ENCODE measurements at regions not wholly inside any gene's neighbourhood (a gene's known extent, or its start where the extent isn't known, plus 50 kb on each side); places are given as distances from the start of the nearest gene placed in this dataset.
A peak's percentile ranks its signal among the peaks of the same experiment; 100 is the strongest.

GRCh38 chr3:19738846-19739245 lies 195.2 kb downstream of the EFHB start:
- DNase-seq (ENCODE audit: low read depth, low spot score), result no peak
- in situ Hi-C loops (cut with HindIII; ENCODE audit: low pct_unique_long_range_greater_than_20kb, low sequenced_read_pairs), result no loop called here

- no peak for DNase-seq (ENCODE audit: low read depth, low spot score)
- in situ Hi-C loops (cut with HindIII; ENCODE audit: low pct_unique_long_range_greater_than_20kb, low sequenced_read_pairs), result no loop called here
These were observed 198.9 kb downstream of the EFHB start for GRCh38 chr3:19735111-19735510.

GRCh38 chr3:19734453-19734852 lies 199.6 kb downstream of the EFHB start:
- no peak for DNase-seq (ENCODE audit: low read depth, low spot score)
- in situ Hi-C loops (cut with HindIII; ENCODE audit: low pct_unique_long_range_greater_than_20kb, low sequenced_read_pairs), result no loop called here

- in situ Hi-C loops (cut with HindIII; ENCODE audit: low pct_unique_long_range_greater_than_20kb, low sequenced_read_pairs), result no loop called here
- no peak for DNase-seq (ENCODE audit: low read depth, low spot score)
These were observed 209.0 kb downstream of the EFHB start for GRCh38 chr3:19725000-19725399.

GRCh38 chr3:19717736-19718135 lies 216.3 kb downstream of the EFHB start:
- in situ Hi-C loops (cut with HindIII; ENCODE audit: low pct_unique_long_range_greater_than_20kb, low sequenced_read_pairs), result no loop called here
- no peak for DNase-seq (ENCODE audit: low read depth, low spot score)

- no peak for DNase-seq (ENCODE audit: low read depth, low spot score)
- in situ Hi-C loops (cut with HindIII; ENCODE audit: low pct_unique_long_range_greater_than_20kb, low sequenced_read_pairs), result no loop called here
These were observed 222.7 kb downstream of the EFHB start for GRCh38 chr3:19711160-19711782.

- in situ Hi-C loops (cut with HindIII; ENCODE audit: low pct_unique_long_range_greater_than_20kb, low sequenced_read_pairs), result no loop called here
- DNase-seq (ENCODE audit: low read depth, low spot score), result no peak
These were observed 231.5 kb downstream of the EFHB start for GRCh38 chr3:19702416-19703078.

- in situ Hi-C loops (cut with HindIII; ENCODE audit: low pct_unique_long_range_greater_than_20kb, low sequenced_read_pairs), result no loop called here
- peak; percentile 45 for DNase-seq (ENCODE audit: low read depth, low spot score)
These were observed 245.2 kb downstream of the EFHB start for GRCh38 chr3:19688767-19689166.

- in situ Hi-C loops (cut with HindIII; ENCODE audit: low pct_unique_long_range_greater_than_20kb, low sequenced_read_pairs), result no loop called here
- no peak for DNase-seq (ENCODE audit: low read depth, low spot score)
These were observed 265.9 kb downstream of the EFHB start for GRCh38 chr3:19668163-19668562.

- in situ Hi-C loops (cut with HindIII; ENCODE audit: low pct_unique_long_range_greater_than_20kb, low sequenced_read_pairs), result no loop called here
- no peak for DNase-seq (ENCODE audit: low read depth, low spot score)
These were observed 271.5 kb downstream of the EFHB start for GRCh38 chr3:19662486-19662885.

GRCh38 chr3:19652336-19652735 lies 281.7 kb downstream of the EFHB start:
- DNase-seq (ENCODE audit: low read depth, low spot score), result no peak
- in situ Hi-C loops (cut with HindIII; ENCODE audit: low pct_unique_long_range_greater_than_20kb, low sequenced_read_pairs), result no loop called here

GRCh38 chr3:19645093-19645492 lies 288.9 kb downstream of the EFHB start:
- in situ Hi-C loops (cut with HindIII; ENCODE audit: low pct_unique_long_range_greater_than_20kb, low sequenced_read_pairs), result no loop called here

GRCh38 chr3:19644405-19644804 lies 289.6 kb downstream of the EFHB start:
- in situ Hi-C loops (cut with HindIII; ENCODE audit: low pct_unique_long_range_greater_than_20kb, low sequenced_read_pairs), result no loop called here
- no peak for DNase-seq (ENCODE audit: low read depth, low spot score)

More at GRCh38 chr3:19645093-19645492, 288.9 kb downstream of the EFHB start:
- no peak for DNase-seq (ENCODE audit: low read depth, low spot score)

GRCh38 chr3:19641408-19641807 lies 292.6 kb downstream of the EFHB start:
- DNase-seq (ENCODE audit: low read depth, low spot score), result no peak
- in situ Hi-C loops (cut with HindIII; ENCODE audit: low pct_unique_long_range_greater_than_20kb, low sequenced_read_pairs), result no loop called here

- no peak for DNase-seq (ENCODE audit: low read depth, low spot score)
- in situ Hi-C loops (cut with HindIII; ENCODE audit: low pct_unique_long_range_greater_than_20kb, low sequenced_read_pairs), result no loop called here
These were observed 301.6 kb downstream of the EFHB start for GRCh38 chr3:19632099-19633074.

GRCh38 chr3:19598870-19599269 lies 335.1 kb downstream of the EFHB start:
- in situ Hi-C loops (cut with HindIII; ENCODE audit: low pct_unique_long_range_greater_than_20kb, low sequenced_read_pairs), result no loop called here

GRCh38 chr3:19596408-19596807 lies 337.6 kb downstream of the EFHB start:
- in situ Hi-C loops (cut with HindIII; ENCODE audit: low pct_unique_long_range_greater_than_20kb, low sequenced_read_pairs), result no loop called here
- DNase-seq (ENCODE audit: low read depth, low spot score), result no peak

More at GRCh38 chr3:19598870-19599269, 335.1 kb downstream of the EFHB start:
- no peak for DNase-seq (ENCODE audit: low read depth, low spot score)

- in situ Hi-C loops (cut with HindIII; ENCODE audit: low pct_unique_long_range_greater_than_20kb, low sequenced_read_pairs), result no loop called here
- no peak for DNase-seq (ENCODE audit: low read depth, low spot score)
These were observed 338.1 kb downstream of the EFHB start for GRCh38 chr3:19595884-19596283.
